ENCODE measurements at regions not wholly inside any gene's neighbourhood (a gene's known extent, or its start where the extent isn't known, plus 50 kb on each side); places are given as distances from the start of the nearest gene placed in this dataset.

DNA sequence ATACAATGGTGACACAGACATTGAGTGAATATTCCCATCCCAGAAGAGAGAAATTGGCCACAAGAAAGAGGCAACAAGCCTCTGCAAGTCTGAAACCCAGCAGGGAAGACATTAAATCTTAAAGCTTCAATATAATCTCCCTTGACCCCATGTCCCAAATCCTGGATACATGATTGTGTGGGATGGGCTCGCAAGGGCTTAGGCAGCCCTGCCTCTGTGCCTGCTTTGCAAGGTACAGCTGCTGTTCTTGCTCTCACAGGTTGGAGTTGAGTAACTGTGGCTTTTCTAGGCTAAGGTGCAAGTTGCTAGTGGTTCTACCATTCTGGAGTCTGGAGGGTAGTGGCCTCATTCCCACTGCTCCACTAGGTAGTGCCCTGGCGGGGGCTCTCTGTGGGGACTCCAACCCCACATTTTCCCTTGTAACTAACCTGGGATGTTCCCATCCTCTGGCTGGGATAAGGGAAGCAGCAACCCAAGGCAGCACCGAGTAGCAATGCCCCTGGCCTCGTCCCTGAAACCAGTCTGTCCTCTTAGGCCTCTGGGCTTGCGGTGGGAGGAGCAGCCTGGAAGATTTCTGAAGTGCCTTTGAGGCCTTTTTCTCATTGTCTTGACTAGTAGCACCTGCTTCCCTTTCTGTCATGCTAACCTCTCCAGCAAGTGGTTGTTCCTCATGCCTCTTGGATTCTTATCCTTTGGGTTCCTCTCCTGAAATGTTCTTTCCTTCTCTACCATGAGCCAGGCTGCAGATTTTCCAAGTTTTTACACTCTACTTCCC, 90.0 kb downstream of the FAM174B start:
- DNase-seq (ENCODE audit: low read depth) = no peak

DNA sequence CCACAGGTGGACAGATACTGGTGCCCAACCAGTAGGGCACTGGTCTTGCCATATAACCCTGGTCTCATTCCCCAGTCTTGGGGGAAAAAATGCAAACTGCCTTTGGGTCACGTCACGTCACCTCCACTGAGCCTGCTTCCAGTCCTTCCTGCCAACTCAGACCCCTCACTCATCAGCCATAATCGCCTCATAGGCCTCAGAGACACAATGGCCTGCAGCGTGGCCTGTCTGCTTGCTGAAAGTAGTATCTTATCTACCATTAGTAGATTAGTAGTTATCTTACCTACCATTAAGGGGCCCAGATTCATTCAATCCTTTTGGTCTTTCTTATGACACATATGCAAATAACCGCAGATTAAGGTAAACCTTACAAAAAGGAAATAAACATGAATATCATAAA, 93.8 kb downstream of the FAM174B start:
- DNase-seq (ENCODE audit: low read depth) = no peak

DNA sequence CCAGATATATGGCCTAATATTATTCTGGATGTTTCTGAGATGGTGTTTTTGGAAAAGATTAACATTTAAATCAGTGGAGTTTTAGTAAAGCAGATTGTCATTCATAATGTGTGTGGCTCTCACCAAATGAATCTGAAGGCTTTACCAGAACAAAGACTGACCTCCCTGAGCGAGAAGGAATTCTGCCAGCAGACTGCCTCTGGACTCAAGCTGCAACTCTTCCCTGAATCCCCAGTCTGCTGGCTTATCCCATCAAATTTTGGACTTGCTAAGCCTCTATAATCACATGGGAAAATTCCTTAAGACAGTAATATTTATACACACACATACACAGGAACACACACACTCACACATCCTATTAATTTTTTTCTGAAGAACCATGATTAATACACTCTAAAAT, 102.3 kb downstream of the FAM174B start:
- no peak for DNase-seq (ENCODE audit: low read depth)

DNA sequence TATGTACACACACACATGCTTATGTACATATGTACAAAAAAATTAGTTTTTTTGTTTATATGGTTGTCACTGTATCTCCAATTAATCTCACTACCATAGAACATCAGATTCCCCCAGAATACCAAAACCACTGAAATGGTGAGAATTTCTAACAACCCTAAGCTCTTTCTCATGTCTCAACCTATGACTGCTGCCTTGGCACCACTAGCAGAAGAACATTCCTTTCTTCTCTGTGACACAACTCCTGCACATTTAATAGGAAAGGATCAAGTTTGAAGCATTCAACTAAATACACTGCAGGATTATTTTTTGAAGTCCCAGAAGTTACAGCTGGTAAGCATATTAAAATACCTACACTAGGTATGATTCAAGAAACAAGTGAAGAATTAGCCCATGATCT, 109.6 kb downstream of the FAM174B start:
- DNase-seq (ENCODE audit: low read depth) = no peak

DNA sequence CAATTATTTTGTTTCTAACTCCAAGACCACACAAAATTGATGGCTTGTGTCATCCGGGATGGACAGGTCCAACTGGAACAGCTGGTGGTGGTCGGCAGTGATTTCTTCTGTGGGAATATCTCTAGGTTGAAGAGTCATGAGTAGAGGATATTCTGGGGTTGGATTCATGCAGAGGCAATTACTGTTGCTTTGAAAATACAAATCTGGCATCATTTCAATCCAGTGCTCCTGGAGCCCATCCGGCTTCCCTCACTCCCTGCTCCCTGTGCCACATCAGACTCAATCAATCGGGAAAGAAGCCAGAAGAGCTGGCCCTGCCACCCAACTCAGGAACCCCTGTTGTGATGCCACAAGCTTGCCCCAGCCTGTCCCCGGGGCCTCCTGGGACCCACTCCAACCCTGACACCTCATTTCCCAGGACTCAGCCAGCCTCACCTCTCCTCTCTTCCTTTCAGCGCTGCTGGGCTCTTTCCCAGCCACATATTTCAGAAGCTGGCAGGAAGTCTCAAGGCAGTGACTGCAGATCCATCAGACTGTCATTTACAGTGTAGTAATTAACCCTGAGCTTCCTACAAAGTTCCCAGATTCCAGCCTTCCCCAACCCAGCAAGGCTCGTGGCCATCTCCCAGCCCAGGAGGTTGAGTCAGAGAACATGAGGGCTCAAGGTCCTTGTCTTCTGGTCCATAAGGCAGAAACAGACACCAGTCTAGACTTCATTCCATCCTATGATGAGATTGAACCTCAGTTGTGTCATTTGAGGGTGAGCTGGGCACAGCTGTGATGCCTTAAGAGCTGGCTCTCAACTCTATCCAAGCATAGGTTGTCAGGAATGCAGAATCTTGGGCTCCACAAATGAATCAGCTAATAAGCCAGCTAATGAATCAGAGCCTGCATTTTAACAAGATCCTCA, 114.0 kb downstream of the FAM174B start:
- peak; percentile 89 for DNase-seq (ENCODE audit: low read depth)

DNA sequence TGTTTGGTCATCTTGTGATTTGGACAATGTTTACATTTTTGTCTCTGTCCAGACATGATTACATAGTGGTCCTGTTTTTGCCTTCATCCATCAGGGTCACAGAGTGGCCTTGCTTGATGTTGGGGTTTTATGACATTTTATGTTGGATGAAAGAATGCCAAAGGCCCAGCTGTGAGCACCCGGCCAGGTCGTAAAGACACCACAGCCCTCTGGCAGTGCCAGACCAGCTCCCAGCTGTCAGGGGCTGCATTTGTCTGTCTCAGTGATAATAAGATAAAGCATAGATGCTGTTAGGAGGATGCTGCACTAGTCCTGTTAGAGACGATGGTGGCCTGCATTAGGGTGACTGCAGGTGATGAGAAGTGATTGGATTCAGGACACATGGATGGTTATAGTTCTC, 117.5 kb downstream of the FAM174B start:
- peak; percentile 39 for DNase-seq (ENCODE audit: low read depth)

DNA sequence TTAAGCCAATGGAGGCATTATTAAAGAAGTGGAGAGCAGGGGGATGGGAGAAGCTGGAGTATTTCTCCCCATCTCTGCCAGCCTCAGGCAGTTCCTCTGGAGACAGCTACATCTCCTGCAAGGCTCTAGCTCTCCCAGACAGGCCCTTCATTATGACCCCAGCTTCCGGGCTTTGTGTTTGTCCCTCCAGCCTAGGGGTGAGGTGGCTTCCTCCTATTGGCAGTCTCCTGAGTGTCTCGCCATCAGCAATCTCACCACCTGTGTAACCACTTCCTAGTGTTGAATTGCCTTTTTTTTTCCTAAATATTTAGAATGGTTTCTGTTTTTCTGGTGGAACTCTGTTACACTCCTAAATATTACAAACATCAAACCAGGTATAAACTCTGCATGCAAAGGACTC, 122.3 kb downstream of the FAM174B start:
- no peak for DNase-seq (ENCODE audit: low read depth)

DNA sequence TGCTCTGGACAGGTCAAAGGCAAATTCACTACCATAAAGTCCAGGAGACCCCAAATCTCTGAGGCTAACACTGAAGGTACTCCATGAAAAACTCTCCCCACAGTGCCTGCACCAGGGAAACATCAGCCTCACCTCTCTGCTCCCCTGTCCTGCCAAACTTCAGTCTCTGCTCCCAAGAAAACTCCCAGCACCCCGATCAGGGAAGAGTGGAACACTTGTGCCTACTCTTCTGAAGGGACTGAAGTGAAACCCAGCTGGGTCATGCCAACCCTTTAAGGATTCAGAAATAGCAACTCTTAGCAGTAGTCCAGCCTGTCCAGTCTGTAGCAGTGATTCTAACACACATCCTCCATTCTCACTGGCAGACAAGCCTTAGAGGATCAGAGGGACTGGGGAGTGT, 124.2 kb downstream of the FAM174B start:
- no peak for DNase-seq (ENCODE audit: low read depth)

DNA sequence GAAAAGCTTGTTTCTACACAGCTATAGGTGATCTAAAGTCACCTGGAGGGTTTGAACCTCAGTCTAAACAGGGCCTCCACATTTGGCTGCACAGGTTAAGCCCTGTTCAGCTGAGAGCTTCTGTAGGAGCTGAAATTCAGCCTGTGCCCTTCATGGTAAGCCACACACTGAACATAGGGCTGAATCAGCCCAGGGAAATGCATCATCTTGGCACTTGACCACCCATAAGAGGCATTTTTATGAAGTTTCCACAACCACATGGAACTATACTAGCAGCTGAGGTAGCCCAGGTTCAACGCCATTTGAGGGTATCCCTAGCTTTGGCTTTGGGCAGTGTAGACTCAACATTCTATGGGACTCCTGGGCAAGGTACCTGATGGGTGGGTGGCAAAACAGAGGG, 126.8 kb downstream of the FAM174B start:
- DNase-seq (ENCODE audit: low read depth) = peak; percentile 65

DNA sequence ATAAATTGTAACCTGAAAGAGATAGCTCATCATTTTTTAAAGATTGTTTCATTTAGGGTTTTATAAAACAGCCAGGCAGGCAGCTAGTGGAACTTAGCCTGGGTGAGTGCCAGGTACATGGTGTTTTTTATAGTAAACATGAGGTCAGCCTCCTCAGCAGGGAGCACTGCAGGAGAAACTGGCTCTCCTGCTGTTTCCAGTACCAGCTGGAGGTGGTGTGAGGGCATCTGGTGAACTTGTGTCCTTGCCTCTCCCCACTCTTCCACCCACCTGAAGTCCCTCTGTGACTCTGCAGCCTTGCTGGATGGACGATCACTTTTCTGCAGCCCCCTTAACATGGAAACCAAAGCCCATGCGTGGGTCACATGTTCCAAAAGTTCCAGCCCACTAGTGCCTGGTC, 128.4 kb downstream of the FAM174B start:
- peak; percentile 77 for DNase-seq (ENCODE audit: low read depth)

DNA sequence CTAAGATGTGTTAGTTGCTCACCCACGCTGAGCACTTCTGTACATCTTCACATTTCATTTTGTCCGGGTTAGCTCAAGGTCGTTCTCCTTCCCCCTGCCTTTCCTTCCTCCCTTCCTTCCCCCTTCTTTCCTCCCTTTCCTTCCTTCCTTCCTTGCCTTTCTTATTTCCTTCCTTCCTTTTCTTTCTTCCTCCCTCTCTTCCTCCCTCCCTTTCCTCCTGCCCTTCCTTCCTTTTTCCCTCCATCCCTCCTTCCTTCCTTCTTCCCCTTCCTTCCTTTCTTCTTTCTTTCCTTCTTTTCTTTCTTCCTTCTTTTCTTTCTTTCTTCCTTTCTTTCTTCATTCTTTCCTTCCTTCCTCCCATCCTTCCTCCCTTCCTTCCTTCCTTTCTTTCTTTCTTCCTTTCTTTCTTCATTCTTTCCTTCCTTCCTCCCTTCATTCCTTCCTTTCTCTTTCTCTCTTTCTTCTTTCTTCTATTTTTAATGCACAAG, 129.8 kb downstream of the FAM174B start:
- no peak for DNase-seq (ENCODE audit: low read depth)

DNA sequence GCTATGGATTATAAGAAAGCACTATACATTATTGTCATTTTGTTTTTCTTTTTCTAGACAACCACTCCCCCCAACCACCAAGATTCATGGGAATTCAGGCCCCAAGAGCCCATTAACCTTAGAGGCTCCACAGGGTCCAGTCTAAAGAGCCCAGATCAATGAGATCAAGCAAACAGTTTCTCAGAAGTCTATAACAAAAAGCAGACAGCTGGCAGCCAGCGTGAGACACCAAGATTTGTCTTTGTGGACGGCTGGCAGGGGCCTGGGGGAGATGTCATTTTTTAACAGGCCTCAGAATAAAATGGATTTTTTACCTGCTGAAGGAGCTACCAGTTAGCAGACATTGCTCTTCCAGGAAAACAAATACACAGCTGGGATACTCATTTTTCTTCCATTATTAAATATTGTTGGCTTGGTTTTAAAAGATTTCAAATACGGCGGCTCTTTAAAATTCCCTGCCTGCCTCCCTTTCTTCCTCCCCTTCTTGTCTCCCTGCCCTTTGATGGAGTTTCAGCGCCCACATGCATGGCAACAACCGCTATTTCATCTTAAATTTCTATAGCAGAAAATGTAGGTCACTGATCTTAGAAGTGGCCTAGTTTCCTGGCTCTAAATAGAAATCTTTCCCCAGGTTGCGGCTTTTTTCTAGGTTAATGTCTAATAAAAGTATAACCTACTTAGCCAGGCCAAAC, 130.6 kb downstream of the FAM174B start:
- DNase-seq (ENCODE audit: low read depth) = no peak

DNA sequence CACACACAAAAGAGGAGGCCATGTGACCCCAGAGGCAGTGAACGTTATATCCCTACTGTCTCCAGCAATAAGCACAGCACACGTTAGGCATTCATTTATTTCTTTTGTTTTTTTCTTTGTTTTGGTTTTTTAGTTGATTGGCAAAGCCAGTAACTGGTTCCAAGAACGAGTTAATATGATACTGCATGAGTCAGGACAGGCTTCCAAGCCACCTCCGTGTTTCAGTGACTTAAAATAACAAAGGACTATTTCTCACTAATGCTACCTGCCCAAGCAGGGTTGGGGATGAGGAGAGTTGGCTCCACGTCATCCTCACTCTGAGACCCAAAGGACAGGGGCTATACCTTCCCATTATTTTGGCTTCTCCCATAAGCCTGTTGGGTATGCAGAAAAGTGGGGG, 130.5 kb downstream of the ST8SIA2 start:
- DNase-seq (ENCODE audit: low read depth) = peak; percentile 40

DNA sequence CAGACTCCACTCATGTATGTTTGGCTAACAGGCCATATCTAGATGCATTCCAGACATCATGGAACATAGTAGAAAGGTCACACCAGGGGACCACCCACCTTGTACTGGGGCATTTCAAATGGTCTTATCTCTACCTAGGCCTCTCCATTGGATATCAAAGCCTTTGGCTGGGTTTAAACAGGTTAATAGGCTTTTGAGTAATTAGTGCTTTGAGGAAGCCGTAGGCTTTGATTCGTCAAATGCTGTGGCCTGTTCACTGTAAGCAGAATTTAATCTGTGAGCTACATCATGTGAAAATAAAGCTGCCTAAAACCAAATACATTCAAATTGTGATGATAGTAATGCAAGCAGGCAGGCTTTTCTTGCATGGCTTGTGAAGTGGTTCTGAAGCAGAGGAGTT, 129.5 kb downstream of the ST8SIA2 start:
- no peak for DNase-seq (ENCODE audit: low read depth)

DNA sequence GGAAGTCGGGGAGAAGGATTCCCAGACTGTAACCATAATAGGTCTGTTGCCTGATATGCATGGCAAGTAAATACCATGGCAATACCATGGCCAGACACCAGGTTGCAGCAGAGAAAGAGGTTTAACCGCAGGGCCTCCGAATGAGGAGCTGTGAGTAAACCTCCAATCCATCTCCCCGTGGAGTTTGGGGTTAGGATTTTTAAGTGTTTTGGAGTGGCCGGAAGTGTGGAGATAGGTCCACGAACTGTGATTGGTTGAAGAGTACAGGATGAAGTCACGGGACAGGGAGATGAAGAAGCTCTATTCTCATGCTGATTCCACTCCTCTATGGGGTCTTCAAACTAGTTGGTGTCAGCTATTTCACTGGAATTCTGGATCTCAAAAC, 127.9 kb downstream of the ST8SIA2 start:
- peak; percentile 91 for DNase-seq (ENCODE audit: low read depth)

DNA sequence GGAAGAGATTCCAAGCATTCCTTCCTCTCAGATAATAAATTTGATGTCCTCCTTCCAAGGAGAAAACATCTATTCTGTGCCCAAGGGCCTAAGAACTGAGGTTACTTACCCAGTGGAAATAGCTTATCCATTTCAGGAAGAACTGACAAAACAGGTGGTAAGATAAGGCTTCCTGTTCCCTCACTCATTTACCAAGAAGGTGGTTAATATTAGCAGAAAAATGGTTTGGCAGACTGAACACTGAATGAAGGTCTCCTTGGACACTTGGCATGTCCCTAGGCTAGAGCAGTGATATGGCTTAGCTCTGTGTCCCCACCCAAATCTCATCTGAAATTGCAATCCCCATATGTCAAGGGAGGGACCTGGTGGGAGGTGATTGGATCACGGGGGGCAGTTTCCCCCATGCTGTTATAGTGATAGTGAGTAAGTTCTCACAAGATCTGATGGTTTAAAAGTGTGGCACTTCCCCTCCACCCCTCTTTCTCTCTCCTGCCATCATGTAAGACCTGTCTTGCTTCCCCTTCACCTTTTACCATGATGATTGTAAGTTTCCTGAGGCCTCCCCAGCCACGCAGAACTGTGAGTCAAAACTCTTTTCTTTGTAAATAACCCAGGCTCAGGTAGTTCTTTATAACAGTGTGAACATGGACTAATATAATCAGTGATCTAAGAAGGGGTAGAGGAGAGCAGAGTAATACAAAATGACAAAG, 127.4 kb downstream of the ST8SIA2 start:
- DNase-seq (ENCODE audit: low read depth) = no peak

DNA sequence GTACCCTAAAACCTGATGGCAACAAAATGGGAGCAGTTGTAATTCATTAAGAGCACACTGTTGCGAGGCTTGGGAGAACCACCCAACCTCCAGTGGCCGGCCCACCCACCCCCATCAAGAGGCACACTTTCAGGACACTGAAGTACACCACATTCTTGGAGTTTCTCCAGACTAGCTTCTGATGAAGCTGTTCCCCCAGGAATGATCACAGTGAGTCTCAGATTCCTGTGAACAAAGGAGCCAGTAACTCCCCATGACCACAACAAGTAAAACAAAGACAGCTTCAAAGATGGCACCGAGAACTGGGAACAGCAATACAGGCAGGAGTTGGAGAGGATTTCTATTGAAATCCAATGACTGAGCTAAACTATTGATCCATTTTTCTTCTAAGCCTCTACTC, 126.0 kb downstream of the ST8SIA2 start:
- peak; percentile 75 for DNase-seq (ENCODE audit: low read depth)

Measured in LHCN-M2 (cell line).